Body of pancreas (tissue), 4 donors: ENCODE measurements at regions not wholly inside any gene's neighbourhood (a gene's known extent, or its start where the extent isn't known, plus 50 kb on each side); places are given as distances from the start of the nearest gene placed in this dataset.

Source experiments
- ATAC-seq: fragments of 150-250 bp; one replicate; pipeline ENCODE4 v1.9.1; 2016
- DNase-seq, 4 donors: peaks; one replicate each; pipeline ENCODE4 v3.0.0-alpha.2; 2019
- H3K27ac ChIP-seq, 4 donors: fragments of 200-600 bp; sonication (generic); 1 replicate in 3 of 4; 2 replicates in 1 of 4; pipeline versions ENCODE4 v1.5.1 to v1.6.1; 2016 to 2019; ENCODE audit warnings: mild to moderate bottlenecking in 1 of 4, mixed read lengths in 1 of 4, moderate library complexity in 1 of 4
- H3K27me3 ChIP-seq, 2 donors: fragments of 200-600 bp; sonication (generic); one replicate each; pipeline ENCODE4 v1.6.0; 2016; ENCODE audit warnings: mild to moderate bottlenecking in 1 of 2
- H3K36me3 ChIP-seq, 2 donors: fragments of 200-600 bp; sonication (generic); replicated peaks in 1 of 2; 2 replicates each; pipeline ENCODE4 v1.5.1; 2016; ENCODE audit warnings: low read depth in 2 of 2; ENCODE audit not compliant: insufficient read depth in 1 of 2
- H3K4me1 ChIP-seq: fragments of 200-600 bp; sonication (generic); one replicate; pipeline ENCODE4 v1.6.0; 2016
- H3K4me3 ChIP-seq, 2 donors: fragments of 200-600 bp; sonication (generic); 1 replicate in 1 of 2; 2 replicates in 1 of 2; pipeline ENCODE4 v1.5.1; 2016 to 2019
- H3K9me3 ChIP-seq, 3 donors: fragments of 200-600 bp; sonication (generic); 1 replicate in 2 of 3; 2 replicates in 1 of 3; pipeline ENCODE4 v1.5.1; 2016
- POLR2A ChIP-seq, 3 donors: fragments of 450-650 bp; IDR thresholded peaks; one replicate each; pipeline ENCODE4 v1.6.1; 2016; ENCODE audit warnings: antibody characterized with exemption in 3 of 3, mild to moderate bottlenecking in 2 of 3
- WGBS, 2 donors: methylation state at CpG; one replicate each; pipeline ENCODE4 v1.1.5; 2017; 5-methylcytosine and 5-hydroxymethylcytosine counted together
- intact Hi-C: fragments of 100-400 bp; cut with DNase I; formaldehyde crosslinking; loops from one replicate; pipeline ENCODE4 v1.15.1; 2023
- TF ChIP-seq, protein P1 (sequence below), 7 experiments: fragments of 450-650 bp in 4 of 7; fragments of 200-600 bp in 3 of 7; sonication (generic) in 3 of 7; IDR thresholded peaks; one replicate each; pipeline ENCODE4 v1.5.1; 2016 to 2019; ENCODE audit warnings: antibody characterized with exemption in 7 of 7

DNA sequence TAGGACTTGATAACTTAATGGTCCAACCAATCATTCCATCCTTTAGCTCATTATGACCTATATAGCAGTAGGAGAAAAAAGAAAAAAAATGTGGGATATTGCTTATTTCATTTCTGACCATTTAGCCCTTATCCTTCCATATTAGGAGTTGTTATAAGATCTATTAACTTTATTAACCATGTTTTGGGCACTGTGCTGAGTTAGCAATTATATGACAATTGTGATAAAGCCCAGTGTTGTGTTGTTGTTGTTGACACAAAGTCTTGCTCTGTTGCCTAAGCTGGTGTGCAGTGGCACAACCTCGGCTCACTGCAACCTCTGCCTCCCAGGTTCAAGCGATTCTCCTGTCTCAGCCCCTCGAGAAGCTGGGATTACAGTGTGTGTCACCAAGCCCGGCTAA lies 569.7 kb upstream of the FOXG1 start:
- no peaks in the 10 kb centered on the region for H3K4me1 ChIP-seq
- intact Hi-C loops: no loop called here
- H3K4me3 ChIP-seq: no peak overlapping the region
- WGBS, 2 donors: 75 to 83% methylated on average over 4 of the region's 4 CpGs
- no peak overlapping the region for H3K27ac ChIP-seq
- H3K36me3 ChIP-seq: no peaks in the 10 kb centered on the region
- no peaks in the 10 kb centered on the region for H3K27me3 ChIP-seq
- ATAC-seq (no peak), DNase-seq (no peak)
- H3K9me3 ChIP-seq: no peaks in the 10 kb centered on the region
- TF ChIP-seq, protein P1, sequence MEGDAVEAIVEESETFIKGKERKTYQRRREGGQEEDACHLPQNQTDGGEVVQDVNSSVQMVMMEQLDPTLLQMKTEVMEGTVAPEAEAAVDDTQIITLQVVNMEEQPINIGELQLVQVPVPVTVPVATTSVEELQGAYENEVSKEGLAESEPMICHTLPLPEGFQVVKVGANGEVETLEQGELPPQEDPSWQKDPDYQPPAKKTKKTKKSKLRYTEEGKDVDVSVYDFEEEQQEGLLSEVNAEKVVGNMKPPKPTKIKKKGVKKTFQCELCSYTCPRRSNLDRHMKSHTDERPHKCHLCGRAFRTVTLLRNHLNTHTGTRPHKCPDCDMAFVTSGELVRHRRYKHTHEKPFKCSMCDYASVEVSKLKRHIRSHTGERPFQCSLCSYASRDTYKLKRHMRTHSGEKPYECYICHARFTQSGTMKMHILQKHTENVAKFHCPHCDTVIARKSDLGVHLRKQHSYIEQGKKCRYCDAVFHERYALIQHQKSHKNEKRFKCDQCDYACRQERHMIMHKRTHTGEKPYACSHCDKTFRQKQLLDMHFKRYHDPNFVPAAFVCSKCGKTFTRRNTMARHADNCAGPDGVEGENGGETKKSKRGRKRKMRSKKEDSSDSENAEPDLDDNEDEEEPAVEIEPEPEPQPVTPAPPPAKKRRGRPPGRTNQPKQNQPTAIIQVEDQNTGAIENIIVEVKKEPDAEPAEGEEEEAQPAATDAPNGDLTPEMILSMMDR (IDR thresholded peaks at IDR 0.05): no peak
- TF ChIP-seq POLR2A (IDR thresholded peaks at IDR 0.05): no peak

DNA sequence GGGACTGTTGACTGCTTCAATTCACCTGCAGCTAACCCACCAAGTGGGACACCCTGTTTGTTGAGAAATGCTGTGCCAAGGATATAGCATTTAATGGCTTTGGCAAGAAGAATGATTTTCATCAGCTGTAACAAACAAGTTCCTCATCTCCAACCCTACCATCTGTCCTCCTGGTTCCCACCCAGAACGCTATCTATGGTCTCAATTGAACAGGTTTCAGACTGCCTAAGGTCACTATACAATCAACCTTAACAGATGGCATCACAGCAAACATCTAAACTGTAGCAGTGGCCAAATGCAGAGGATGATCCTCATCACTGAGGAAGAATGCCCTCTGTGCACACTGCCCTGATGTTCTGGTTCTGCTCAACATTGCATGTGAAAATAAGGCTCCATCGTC lies 546.2 kb upstream of the FOXG1 start:
- 44 to 54% methylated on average over 2 of the region's 2 CpGs for WGBS, 2 donors
- no peaks in the 10 kb centered on the region for H3K9me3 ChIP-seq
- intact Hi-C loops: no loop called here

DNA sequence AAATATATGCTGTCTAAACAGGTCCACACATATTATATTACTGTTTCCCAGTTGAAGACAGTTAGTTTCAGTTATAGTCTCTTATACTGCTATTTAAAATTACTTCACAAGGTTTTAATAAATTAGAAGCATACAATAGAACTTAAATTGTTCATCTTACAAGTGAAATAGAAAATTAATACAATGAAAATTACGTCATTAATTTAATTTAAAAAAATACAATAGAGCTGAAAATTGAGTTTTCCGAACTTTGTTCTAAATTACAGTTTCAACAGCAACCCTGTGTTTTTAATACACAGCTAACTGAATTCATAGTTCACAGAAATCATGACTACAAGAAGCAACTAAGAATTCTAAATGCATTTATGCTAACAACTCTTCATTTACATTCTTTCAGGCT lies 525.7 kb upstream of the FOXG1 start:
- Histone ChIP-seq H3K27me3 (no peaks in the 10 kb centered on the region), H3K4me3 (no peak overlapping the region), H3K36me3 (no peaks in the 10 kb centered on the region), H3K27ac (no peak overlapping the region), H3K4me1 (no peaks in the 10 kb centered on the region), H3K9me3 (no peaks in the 10 kb centered on the region)
- intact Hi-C loops: no loop called here
- TF ChIP-seq, protein P1 (IDR thresholded peaks at IDR 0.05): no peak
- ATAC-seq (no peak), DNase-seq (no peak)
- 32 to 46% methylated on average over 2 of the region's 2 CpGs for WGBS, 2 donors

More for the DNA sequence above, 546.2 kb upstream of the FOXG1 start:
- Histone ChIP-seq H3K36me3 (no peaks in the 10 kb centered on the region), H3K27me3 (no peaks in the 10 kb centered on the region), H3K4me3 (no peak overlapping the region), H3K27ac (no peak overlapping the region), H3K4me1 (no peaks in the 10 kb centered on the region)
- TF ChIP-seq POLR2A (IDR thresholded peaks at IDR 0.05): no peak
- TF ChIP-seq, protein P1 (IDR thresholded peaks at IDR 0.05): no peak
- DNase-seq (no peak), ATAC-seq (no peak)

DNA sequence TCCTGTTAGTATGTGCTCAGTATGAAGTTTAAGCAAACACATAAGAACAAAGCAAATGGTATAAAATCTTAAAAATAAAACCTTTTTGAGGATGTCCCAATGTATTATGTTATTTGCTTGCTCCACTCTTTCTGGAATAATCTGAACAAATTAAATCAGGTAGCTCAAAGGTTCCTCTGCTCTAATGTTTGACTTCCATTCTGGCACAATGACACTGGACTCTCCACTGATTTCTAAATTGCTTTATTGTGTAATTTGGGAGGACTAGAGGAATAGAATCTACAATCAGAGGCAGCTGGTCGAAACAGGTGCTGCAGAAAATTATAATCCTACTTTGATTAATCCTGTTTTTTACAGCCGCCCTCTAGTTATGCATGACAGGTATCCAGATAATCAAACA lies 523.7 kb upstream of the FOXG1 start:
- Histone ChIP-seq H3K27ac (no peak overlapping the region), H3K4me1 (no peaks in the 10 kb centered on the region), H3K9me3 (no peaks in the 10 kb centered on the region), H3K27me3 (no peaks in the 10 kb centered on the region), H3K36me3 (no peaks in the 10 kb centered on the region), H3K4me3 (no peak overlapping the region)
- no peak for ATAC-seq
- TF ChIP-seq, protein P1 (IDR thresholded peaks at IDR 0.05): no peak
- no peak for TF ChIP-seq POLR2A (IDR thresholded peaks at IDR 0.05)
- WGBS, 2 donors: 39 to 56% methylated on average over 2 of the region's 2 CpGs
- no peak for DNase-seq
- intact Hi-C loops: no loop called here

DNA sequence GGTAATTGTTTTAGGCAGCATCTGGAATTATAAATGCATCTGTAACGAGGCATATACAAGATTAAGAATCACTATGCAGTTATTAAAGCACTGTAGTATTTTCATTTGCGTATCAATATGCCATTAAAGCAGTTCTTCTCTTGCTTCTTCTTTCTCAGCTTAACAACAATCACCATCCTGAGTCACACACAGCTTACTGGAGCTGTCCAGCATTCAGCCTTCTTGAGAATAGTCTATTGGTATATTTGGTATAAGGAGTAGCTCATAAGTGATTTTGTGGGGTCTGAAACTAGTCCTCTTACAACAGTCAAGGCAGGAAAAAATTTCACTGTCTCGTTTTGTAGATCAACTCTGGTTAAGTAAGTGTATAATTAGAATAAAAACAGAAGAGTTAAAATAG lies 523.0 kb upstream of the FOXG1 start:
- H3K36me3 ChIP-seq: no peaks in the 10 kb centered on the region
- no peak overlapping the region for H3K4me3 ChIP-seq
- no peak overlapping the region for H3K27ac ChIP-seq
- no peak for DNase-seq
- no peaks in the 10 kb centered on the region for H3K4me1 ChIP-seq
- intact Hi-C loops: no loop called here
- TF ChIP-seq, protein P1 (IDR thresholded peaks at IDR 0.05): no peak
- TF ChIP-seq POLR2A (IDR thresholded peaks at IDR 0.05): no peak
- no peak for ATAC-seq
- 29 to 48% methylated on average over 3 of the region's 3 CpGs for WGBS, 2 donors
- no peaks in the 10 kb centered on the region for H3K9me3 ChIP-seq
- H3K27me3 ChIP-seq: no peaks in the 10 kb centered on the region
